Esophagus squamous epithelium (tissue), 5 donors: ENCODE measurements at regions not wholly inside any gene's neighbourhood (a gene's known extent, or its start where the extent isn't known, plus 50 kb on each side); places are given as distances from the start of the nearest gene placed in this dataset.

Experiments used
- DNase-seq: peaks from one replicate; lab custom pipeline; 2025; lab: John Stamatoyannopoulos, UW
- H3K27ac ChIP-seq, 4 donors: fragments of 200-600 bp; sonication (generic); one replicate each; pipeline ENCODE4 v1.5.1; 2016 to 2019; ENCODE audit warnings: mild to moderate bottlenecking in 1 of 4
- H3K27me3 ChIP-seq, 4 donors: fragments of 200-600 bp; sonication (generic); 1 replicate in 3 of 4; 2 replicates in 1 of 4; pipeline versions ENCODE4 v1.5.1 to v1.6.0; 2017 to 2021; ENCODE audit warnings: antibody characterized with exemption in 1 of 4
- H3K36me3 ChIP-seq, 3 donors: fragments of 200-600 bp; sonication (generic); one replicate each; pipeline ENCODE4 v1.5.1; 2016 to 2019
- H3K4me1 ChIP-seq, 3 donors: fragments of 200-600 bp; sonication (generic); one replicate each; pipeline ENCODE4 v1.5.1; 2017 to 2019
- H3K4me3 ChIP-seq, 4 donors: fragments of 200-600 bp; sonication (generic); 1 replicate in 3 of 4; 2 replicates in 1 of 4; pipeline ENCODE4 v1.5.1; 2016 to 2019; ENCODE audit warnings: mild to moderate bottlenecking in 2 of 4, moderate library complexity in 1 of 4
- H3K9me3 ChIP-seq, 3 donors: fragments of 200-600 bp; sonication (generic); one replicate each; pipeline ENCODE4 v1.5.1; 2016 to 2019
- POLR2A ChIP-seq, 4 donors: fragments of 450-650 bp; IDR thresholded peaks; one replicate each; pipeline ENCODE4 v1.6.1; 2017; ENCODE audit warnings: antibody characterized with exemption in 4 of 4, mild to moderate bottlenecking in 4 of 4, moderate library complexity in 3 of 4
- WGBS, 2 donors: methylation state at CpG; one replicate each; pipeline ENCODE4 v1.1.5; 2018; 5-methylcytosine and 5-hydroxymethylcytosine counted together
- intact Hi-C: fragments of 100-400 bp; cut with DNase I; formaldehyde crosslinking; loops from one replicate; pipeline ENCODE4 v1.15.0; 2022
- TF ChIP-seq, protein P1 (sequence below), 6 experiments: fragments of 450-650 bp in 4 of 6; fragments of 200-600 bp in 2 of 6; sonication (generic) in 2 of 6; IDR thresholded peaks; one replicate each; pipeline ENCODE4 v1.5.1; 2016 to 2019; ENCODE audit warnings: antibody characterized with exemption in 6 of 6, mild to moderate bottlenecking in 4 of 6, moderate library complexity in 4 of 6
- donor health status: DM: yes; HTN: yes; CAD: no.

DNA sequence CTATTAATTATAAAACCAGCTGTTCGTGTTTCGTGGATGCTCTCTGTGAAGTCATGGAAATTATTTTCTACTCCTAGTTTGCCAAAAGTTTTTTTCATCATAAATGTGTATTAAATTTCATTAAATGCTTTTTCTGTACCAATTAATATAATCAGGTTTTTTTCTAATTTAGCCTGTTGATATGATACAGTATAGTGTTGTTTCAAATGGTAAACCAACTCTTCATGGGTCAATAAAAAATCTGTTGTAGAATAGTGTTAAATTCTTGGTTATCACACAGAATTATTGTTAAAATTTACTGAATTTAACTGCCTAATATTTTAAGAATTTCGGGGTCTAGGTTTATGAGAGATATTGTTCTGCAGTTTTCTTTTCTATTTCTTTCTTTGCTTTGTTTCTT, 505.9 kb upstream of the MANEA start:
- no peak for TF ChIP-seq POLR2A (IDR thresholded peaks at IDR 0.05)
- TF ChIP-seq, protein P1, sequence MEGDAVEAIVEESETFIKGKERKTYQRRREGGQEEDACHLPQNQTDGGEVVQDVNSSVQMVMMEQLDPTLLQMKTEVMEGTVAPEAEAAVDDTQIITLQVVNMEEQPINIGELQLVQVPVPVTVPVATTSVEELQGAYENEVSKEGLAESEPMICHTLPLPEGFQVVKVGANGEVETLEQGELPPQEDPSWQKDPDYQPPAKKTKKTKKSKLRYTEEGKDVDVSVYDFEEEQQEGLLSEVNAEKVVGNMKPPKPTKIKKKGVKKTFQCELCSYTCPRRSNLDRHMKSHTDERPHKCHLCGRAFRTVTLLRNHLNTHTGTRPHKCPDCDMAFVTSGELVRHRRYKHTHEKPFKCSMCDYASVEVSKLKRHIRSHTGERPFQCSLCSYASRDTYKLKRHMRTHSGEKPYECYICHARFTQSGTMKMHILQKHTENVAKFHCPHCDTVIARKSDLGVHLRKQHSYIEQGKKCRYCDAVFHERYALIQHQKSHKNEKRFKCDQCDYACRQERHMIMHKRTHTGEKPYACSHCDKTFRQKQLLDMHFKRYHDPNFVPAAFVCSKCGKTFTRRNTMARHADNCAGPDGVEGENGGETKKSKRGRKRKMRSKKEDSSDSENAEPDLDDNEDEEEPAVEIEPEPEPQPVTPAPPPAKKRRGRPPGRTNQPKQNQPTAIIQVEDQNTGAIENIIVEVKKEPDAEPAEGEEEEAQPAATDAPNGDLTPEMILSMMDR (IDR thresholded peaks at IDR 0.05): no peak
- DNase-seq: no peak
- intact Hi-C loops: no loop called here
- H3K27ac ChIP-seq: no peak overlapping the region
- no peak overlapping the region for H3K4me3 ChIP-seq
- no peaks in the 10 kb centered on the region for H3K27me3 ChIP-seq
- no peaks in the 10 kb centered on the region for H3K4me1 ChIP-seq
- no peaks in the 10 kb centered on the region for H3K36me3 ChIP-seq
- 79 to 86% methylated on average over 3 of the region's 3 CpGs for WGBS, 2 donors
- no peaks in the 10 kb centered on the region for H3K9me3 ChIP-seq

DNA sequence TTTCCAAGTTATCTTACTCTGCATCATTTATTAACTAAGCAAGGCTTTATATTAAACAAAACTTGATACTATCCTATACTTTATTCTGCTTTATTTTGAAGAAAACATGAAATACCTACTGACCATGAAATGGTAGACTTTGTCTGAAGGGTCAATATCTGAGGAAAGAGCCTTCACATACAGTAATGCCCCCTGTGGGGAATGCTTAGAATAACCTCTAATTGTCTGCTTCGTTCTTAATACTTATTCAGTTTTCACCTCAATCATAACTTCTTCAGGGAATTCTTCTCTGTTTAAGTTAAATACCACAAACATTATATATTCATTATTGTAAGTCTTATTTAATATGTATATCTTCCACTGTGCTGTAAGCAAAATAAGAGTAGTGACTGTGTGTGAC, 498.9 kb upstream of the MANEA start:
- Histone ChIP-seq H3K9me3 (no peaks in the 10 kb centered on the region), H3K4me1 (no peaks in the 10 kb centered on the region), H3K36me3 (no peaks in the 10 kb centered on the region), H3K4me3 (no peak overlapping the region), H3K27ac (no peak overlapping the region), H3K27me3 (no peaks in the 10 kb centered on the region)
- 52 to 67% methylated on average over 1 of the region's 1 CpG for WGBS, 2 donors
- no peak for TF ChIP-seq POLR2A (IDR thresholded peaks at IDR 0.05)
- TF ChIP-seq, protein P1 (IDR thresholded peaks at IDR 0.05): no peak
- intact Hi-C loops: no loop called here
- DNase-seq: no peak

DNA sequence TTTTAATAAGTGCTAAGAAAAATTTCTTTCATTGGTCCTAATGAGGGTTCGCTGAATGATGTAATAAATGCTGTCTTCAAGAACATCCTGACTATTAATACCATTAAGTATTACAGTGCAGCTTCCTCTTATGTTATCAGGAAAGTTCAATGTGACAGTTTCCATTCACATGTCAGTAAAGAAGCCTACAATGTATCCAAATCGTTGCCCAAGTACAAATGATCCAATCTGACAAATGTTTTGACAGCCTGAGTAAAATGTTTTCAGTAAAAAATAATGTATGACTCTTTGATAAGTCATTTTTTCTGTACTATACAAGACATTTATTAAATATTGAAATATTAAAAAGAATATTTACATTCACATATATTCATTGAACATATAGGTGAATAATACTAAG, 496.1 kb upstream of the MANEA start:
- H3K27ac ChIP-seq: no peak overlapping the region
- WGBS, 2 donors: 43 to 48% methylated on average over 2 of the region's 2 CpGs
- intact Hi-C loops: no loop called here
- H3K36me3 ChIP-seq: no peaks in the 10 kb centered on the region
- H3K27me3 ChIP-seq: no peaks in the 10 kb centered on the region
- no peak overlapping the region for H3K4me3 ChIP-seq
- H3K4me1 ChIP-seq: no peaks in the 10 kb centered on the region
- DNase-seq: no peak
- TF ChIP-seq POLR2A (IDR thresholded peaks at IDR 0.05): no peak
- TF ChIP-seq, protein P1 (IDR thresholded peaks at IDR 0.05): no peak
- H3K9me3 ChIP-seq: no peaks in the 10 kb centered on the region

DNA sequence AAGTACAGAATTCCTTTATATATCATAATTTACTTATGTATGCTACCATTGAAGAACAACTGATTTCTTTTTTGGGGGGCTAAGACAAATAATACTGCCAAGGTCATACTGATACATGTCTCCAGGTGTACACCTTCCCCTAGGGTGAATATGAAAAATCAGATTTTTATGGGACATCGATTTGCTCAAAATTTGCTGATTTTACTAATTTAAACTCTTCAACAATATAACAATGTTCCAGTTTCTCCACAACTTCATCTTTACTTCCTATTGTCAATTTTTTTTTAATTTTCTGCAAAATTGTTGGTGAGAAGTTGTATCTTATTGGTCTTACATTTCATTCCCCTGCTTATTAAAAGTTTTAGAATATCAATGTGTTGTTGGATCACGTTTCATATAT, 495.4 kb upstream of the MANEA start:
- 72 to 76% methylated on average over 2 of the region's 2 CpGs for WGBS, 2 donors
- no peaks in the 10 kb centered on the region for H3K4me1 ChIP-seq

DNA sequence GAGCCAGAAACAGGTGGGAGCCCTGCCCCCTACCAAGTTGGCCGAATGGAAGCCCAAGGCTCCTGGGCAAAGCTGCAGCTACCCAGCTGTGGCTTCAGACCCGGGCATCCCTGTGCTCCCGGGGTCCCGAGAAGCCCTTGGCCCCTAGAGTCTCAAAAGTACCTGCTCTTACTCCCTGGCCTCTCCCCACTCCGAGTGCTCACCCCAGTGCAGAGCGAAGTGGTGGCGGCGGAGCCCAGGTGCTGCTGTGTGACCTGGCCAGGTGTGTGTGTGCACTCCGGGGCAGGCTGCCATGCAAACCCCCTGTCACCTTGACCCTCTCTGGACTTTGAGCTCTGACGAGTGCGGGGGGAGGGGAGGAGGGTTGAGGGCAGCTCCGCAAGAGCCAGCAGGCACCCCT, 493.8 kb upstream of the MANEA start:
- 92 to 100% methylated on average over 1 to 6 of the region's 12 CpGs for WGBS, 2 donors
- no peak overlapping the region for H3K4me3 ChIP-seq
- no peaks in the 10 kb centered on the region for H3K27me3 ChIP-seq
- intact Hi-C loops: no loop called here
- no peaks in the 10 kb centered on the region for H3K36me3 ChIP-seq
- DNase-seq: no peak
- H3K27ac ChIP-seq: no peak overlapping the region
- no peak for TF ChIP-seq POLR2A (IDR thresholded peaks at IDR 0.05)
- no peaks in the 10 kb centered on the region for H3K9me3 ChIP-seq
- H3K4me1 ChIP-seq: no peaks in the 10 kb centered on the region

More for the DNA sequence above, 495.4 kb upstream of the MANEA start:
- intact Hi-C loops: no loop called here
- Histone ChIP-seq H3K9me3 (no peaks in the 10 kb centered on the region), H3K36me3 (no peaks in the 10 kb centered on the region), H3K27me3 (no peaks in the 10 kb centered on the region), H3K4me3 (no peak overlapping the region), H3K27ac (no peak overlapping the region)
- DNase-seq: no peak
- TF ChIP-seq, protein P1 (IDR thresholded peaks at IDR 0.05): no peak
- TF ChIP-seq POLR2A (IDR thresholded peaks at IDR 0.05): no peak

DNA sequence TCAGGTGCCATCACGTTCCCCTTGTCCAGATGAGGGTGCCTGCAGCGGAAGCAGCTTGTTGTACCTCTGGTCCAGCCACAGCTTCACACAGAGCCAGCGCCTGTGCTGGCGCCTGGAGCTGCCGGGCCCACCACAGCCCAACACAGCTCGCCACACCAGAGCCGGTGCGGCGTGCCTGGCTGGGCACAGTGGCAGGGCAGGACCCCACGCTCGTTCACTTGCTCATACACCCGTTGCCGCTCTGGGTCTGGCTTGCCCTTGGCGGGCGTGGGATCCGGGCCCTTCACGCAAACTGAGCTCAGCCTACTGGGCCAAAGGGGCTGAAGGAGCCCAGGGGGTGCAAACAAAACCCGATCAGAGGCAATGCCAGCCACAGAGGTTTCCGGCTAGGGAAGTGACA, 492.5 kb upstream of the MANEA start:
- TF ChIP-seq, protein P1 (IDR thresholded peaks at IDR 0.05): no peak
- no peaks in the 10 kb centered on the region for H3K36me3 ChIP-seq
- whole genome bisulfite sequencing, 2 donors: 91 to 92% methylated on average over 5 of the region's 19 CpGs

More for the DNA sequence above, 492.5 kb upstream of the MANEA start:
- H3K9me3 ChIP-seq: no peaks in the 10 kb centered on the region
- H3K27ac ChIP-seq: no peak overlapping the region
- no peaks in the 10 kb centered on the region for H3K27me3 ChIP-seq
- H3K4me3 ChIP-seq: no peak overlapping the region
- H3K4me1 ChIP-seq: no peaks in the 10 kb centered on the region
- intact Hi-C loops: no loop called here
- DNase-seq: no peak
